ENCODE measurements at regions not wholly inside any gene's neighbourhood (a gene's known extent, or its start where the extent isn't known, plus 50 kb on each side); places are given as distances from the start of the nearest gene placed in this dataset.

- H4K20me1 ChIP-seq, result peaks cover 0 to 39% (median 0%) of the 10 kb centered on the region in 11 experiments; a peak in 5 of 22 replicates
- H3K27me3 ChIP-seq, result peaks cover 0 to 10% (median 0%) of the 10 kb centered on the region in 11 experiments; a peak in 2 of 22 replicates
Observed at GRCh38 chr4:3711183-3712111, 54.7 kb upstream of the ADRA2C start.

GRCh38 chr4:3710451-3711182 is 55.6 kb upstream of the ADRA2C start:
- H3K27me3 ChIP-seq, result peaks cover 0 to 6% (median 0%) of the 10 kb centered on the region in 11 experiments; a peak in 2 of 22 replicates
- H3K27ac ChIP-seq, result no peak overlapping the region
- no peaks in the 10 kb centered on the region for H3K9me3 ChIP-seq (replicated peaks in 1 of 11)
- no peak overlapping the region for H3K4me2 ChIP-seq
- peaks cover 0 to 39% (median 0%) of the 10 kb centered on the region in 11 experiments; a peak in 4 of 22 replicates for H4K20me1 ChIP-seq
- no peak for TF ChIP-seq Cebpa-rat (IDR thresholded peaks at IDR 0.05)
- H3K4me1 ChIP-seq, result peaks cover 29 to 58% (median 45%) of the 10 kb centered on the region in 10 experiments
- no peaks in the 10 kb centered on the region for H3K36me3 ChIP-seq
- no peak overlapping the region for H3K4me3 ChIP-seq
- H3K9ac ChIP-seq, result no peak overlapping the region

More at GRCh38 chr4:3711183-3712111, 54.7 kb upstream of the ADRA2C start:
- Histone ChIP-seq H3K9ac (no peak overlapping the region), H3K4me2 (no peak overlapping the region), H3K27ac (no peak overlapping the region), H3K36me3 (no peaks in the 10 kb centered on the region), H3K9me3 (replicated peaks in 1 of 11) (no peaks in the 10 kb centered on the region), H3K4me3 (no peak overlapping the region), H3K4me1 (peaks cover 21 to 58% (median 47%) of the 10 kb centered on the region in 10 experiments)
- no peak for TF ChIP-seq Cebpa-rat (IDR thresholded peaks at IDR 0.05)

- Histone ChIP-seq H3K4me2 (no peak overlapping the region), H3K27me3 (no peaks in the 10 kb centered on the region), H3K27ac (no peak overlapping the region), H3K36me3 (no peaks in the 10 kb centered on the region), H3K4me1 (peaks cover 35 to 58% (median 43%) of the 10 kb centered on the region in 10 experiments), H4K20me1 (peaks cover 0 to 39% (median 0%) of the 10 kb centered on the region in 11 experiments; a peak in 4 of 22 replicates), H3K9ac (no peak overlapping the region), H3K4me3 (no peak overlapping the region), H3K9me3 (replicated peaks in 1 of 11) (no peaks in the 10 kb centered on the region)
- no peak for TF ChIP-seq Cebpa-rat (IDR thresholded peaks at IDR 0.05)
Observed at GRCh38 chr4:3709846-3710441, 56.2 kb upstream of the ADRA2C start.

- Histone ChIP-seq H3K9me3 (replicated peaks in 1 of 11) (no peaks in the 10 kb centered on the region), H3K27me3 (peaks cover 0 to 2% (median 0%) of the 10 kb centered on the region in 11 experiments; a peak in 1 of 22 replicates), H3K36me3 (no peaks in the 10 kb centered on the region), H3K9ac (no peak overlapping the region), H3K27ac (no peak overlapping the region), H3K4me2 (peak overlapping the region in 5 of 11 experiments; percentile 7 to 98 (median 91); a peak in 3 of 22 replicates), H4K20me1 (peaks cover 0 to 39% (median 0%) of the 10 kb centered on the region in 11 experiments; a peak in 4 of 22 replicates), H3K4me1 (peaks cover 29 to 55% (median 44%) of the 10 kb centered on the region in 10 experiments), H3K4me3 (no peak overlapping the region)
- TF ChIP-seq Cebpa-rat (IDR thresholded peaks at IDR 0.05), result no peak
Observed at GRCh38 chr4:3709061-3709845, 56.9 kb upstream of the ADRA2C start.

- H3K9me3 ChIP-seq (replicated peaks in 1 of 11), result no peaks in the 10 kb centered on the region
- H3K4me3 ChIP-seq, result no peak overlapping the region
- H3K36me3 ChIP-seq, result no peaks in the 10 kb centered on the region
- TF ChIP-seq Cebpa-rat (IDR thresholded peaks at IDR 0.05), result no peak
- peak overlapping the region; percentile 79 to 98 (median 91); a peak in 21 of 22 replicates for H3K4me2 ChIP-seq
- H3K4me1 ChIP-seq, result peaks cover 34 to 61% (median 48%) of the 10 kb centered on the region in 10 experiments
- H4K20me1 ChIP-seq, result peaks cover 0 to 39% (median 0%) of the 10 kb centered on the region in 11 experiments; a peak in 4 of 22 replicates
- no peak overlapping the region for H3K27ac ChIP-seq
- peaks cover 0 to 8% (median 4%) of the 10 kb centered on the region in 11 experiments; a peak in 6 of 22 replicates for H3K27me3 ChIP-seq
- peak overlapping the region in 2 of 11 experiments; percentile 30 to 51; a peak in 1 of 22 replicates for H3K9ac ChIP-seq
Observed at GRCh38 chr4:3708611-3709010, 57.6 kb upstream of the ADRA2C start.

GRCh38 chr4:3708103-3708510 is 58.1 kb upstream of the ADRA2C start:
- peaks cover 39 to 65% (median 51%) of the 10 kb centered on the region in 10 experiments for H3K4me1 ChIP-seq
- H3K9me3 ChIP-seq (replicated peaks in 1 of 11), result no peaks in the 10 kb centered on the region
- peaks cover 0 to 12% (median 9%) of the 10 kb centered on the region in 11 experiments; a peak in 8 of 22 replicates for H3K27me3 ChIP-seq
- TF ChIP-seq Cebpa-rat (IDR thresholded peaks at IDR 0.05), result no peak
- peak overlapping the region; percentile 79 to 98 (median 91) for H3K4me2 ChIP-seq
- H3K36me3 ChIP-seq, result no peaks in the 10 kb centered on the region
- H3K27ac ChIP-seq, result peak overlapping the region in 6 of 11 experiments; percentile 1 to 59 (median 40); a peak in 10 of 22 replicates
- peaks cover 0 to 38% (median 0%) of the 10 kb centered on the region in 11 experiments; a peak in 4 of 22 replicates for H4K20me1 ChIP-seq
- peak overlapping the region in 10 of 11 experiments; percentile 2 to 58 (median 39); a peak in 15 of 22 replicates for H3K9ac ChIP-seq
- H3K4me3 ChIP-seq, result peak overlapping the region in 2 of 10 experiments; percentile 25 to 41; a peak in 3 of 20 replicates

- H4K20me1 ChIP-seq, result peaks cover 0 to 34% (median 0%) of the 10 kb centered on the region in 11 experiments; a peak in 4 of 22 replicates
- H3K27ac ChIP-seq, result peak overlapping the region in 6 of 11 experiments; percentile 1 to 59 (median 40); a peak in 10 of 22 replicates
- peak overlapping the region; percentile 2 to 58 (median 42); a peak in 16 of 22 replicates for H3K9ac ChIP-seq
- peak overlapping the region; percentile 79 to 98 (median 91) for H3K4me2 ChIP-seq
- no peak for TF ChIP-seq Cebpa-rat (IDR thresholded peaks at IDR 0.05)
- peak overlapping the region in 2 of 10 experiments; percentile 25 to 41; a peak in 4 of 20 replicates for H3K4me3 ChIP-seq
- H3K9me3 ChIP-seq (replicated peaks in 1 of 11), result no peaks in the 10 kb centered on the region
- H3K4me1 ChIP-seq, result peaks cover 41 to 68% (median 54%) of the 10 kb centered on the region in 10 experiments
- no peaks in the 10 kb centered on the region for H3K36me3 ChIP-seq
- H3K27me3 ChIP-seq, result peaks cover 0 to 14% (median 9%) of the 10 kb centered on the region in 11 experiments; a peak in 8 of 22 replicates
Observed at GRCh38 chr4:3707423-3708102, 58.6 kb upstream of the ADRA2C start.
